ENCODE measurements at regions not wholly inside any gene's neighbourhood (a gene's known extent, or its start where the extent isn't known, plus 50 kb on each side); places are given as distances from the start of the nearest gene placed in this dataset.

DNA sequence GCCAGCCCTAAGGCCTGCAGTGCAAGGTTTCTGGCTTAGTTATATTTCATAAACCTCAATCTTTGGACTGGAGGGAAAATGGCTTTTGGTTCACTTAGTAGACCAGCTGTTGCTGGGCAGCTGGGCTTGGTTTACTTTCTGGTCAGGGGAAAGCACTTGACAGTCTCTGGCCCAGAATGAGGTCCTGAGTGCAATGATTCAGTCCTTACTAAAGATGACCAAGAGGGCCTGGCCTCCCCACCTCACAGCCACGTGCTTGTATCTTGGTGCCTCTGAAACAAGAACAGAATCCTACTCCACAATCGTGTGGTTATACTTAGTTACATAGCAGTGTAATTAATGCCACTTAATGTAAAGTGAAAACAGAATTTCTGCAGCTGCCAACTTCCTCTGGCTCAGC, 325.5 kb upstream of the MEIS1 start:
- CTCF ChIA-PET: no interaction called here
- no peaks in the 10 kb centered on the region for H3K4me1 ChIP-seq (ENCODE audit: control insufficient read depth, insufficient read depth, low read length)
- H3K36me3 ChIP-seq (ENCODE audit: control insufficient read depth, insufficient read depth, low read length): no peaks in the 10 kb centered on the region
- no peaks in the 10 kb centered on the region for H3K9me3 ChIP-seq (ENCODE audit: control insufficient read depth, insufficient read depth, low read depth, low read length)
- POLR2A ChIA-PET: no interaction called here
- in situ Hi-C loops (cut with HindIII; ENCODE audit: low pct_unique_long_range_greater_than_20kb, low sequenced_read_pairs) (no loop called here), intact Hi-C loops (cut with micrococcal nuclease; ENCODE audit: unreplicated experiment) (no loop called here)
- no peak overlapping the region for H3K27ac ChIP-seq (ENCODE audit: low read length)
- H3K4me3 ChIP-seq (ENCODE audit: low read depth in 2 of 2, low read length in 2 of 2): no peak overlapping the region
- no TSS peak for BruUV-seq (replicated peaks)
- ATAC-seq: no peak
- DNase-seq (ENCODE audit: low read depth, low spot score): no peak
- no peaks in the 10 kb centered on the region for H3K27me3 ChIP-seq (ENCODE audit: control insufficient read depth, insufficient read depth, low read length)
- TF ChIP-seq, protein P1, sequence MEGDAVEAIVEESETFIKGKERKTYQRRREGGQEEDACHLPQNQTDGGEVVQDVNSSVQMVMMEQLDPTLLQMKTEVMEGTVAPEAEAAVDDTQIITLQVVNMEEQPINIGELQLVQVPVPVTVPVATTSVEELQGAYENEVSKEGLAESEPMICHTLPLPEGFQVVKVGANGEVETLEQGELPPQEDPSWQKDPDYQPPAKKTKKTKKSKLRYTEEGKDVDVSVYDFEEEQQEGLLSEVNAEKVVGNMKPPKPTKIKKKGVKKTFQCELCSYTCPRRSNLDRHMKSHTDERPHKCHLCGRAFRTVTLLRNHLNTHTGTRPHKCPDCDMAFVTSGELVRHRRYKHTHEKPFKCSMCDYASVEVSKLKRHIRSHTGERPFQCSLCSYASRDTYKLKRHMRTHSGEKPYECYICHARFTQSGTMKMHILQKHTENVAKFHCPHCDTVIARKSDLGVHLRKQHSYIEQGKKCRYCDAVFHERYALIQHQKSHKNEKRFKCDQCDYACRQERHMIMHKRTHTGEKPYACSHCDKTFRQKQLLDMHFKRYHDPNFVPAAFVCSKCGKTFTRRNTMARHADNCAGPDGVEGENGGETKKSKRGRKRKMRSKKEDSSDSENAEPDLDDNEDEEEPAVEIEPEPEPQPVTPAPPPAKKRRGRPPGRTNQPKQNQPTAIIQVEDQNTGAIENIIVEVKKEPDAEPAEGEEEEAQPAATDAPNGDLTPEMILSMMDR (IDR thresholded peaks at IDR 0.05): no peak
- no peak for TF ChIP-seq TCF7L2 (IDR thresholded peaks at IDR 0.05; ENCODE audit: low read depth, low read length)
- TF ChIP-seq, protein P2, sequence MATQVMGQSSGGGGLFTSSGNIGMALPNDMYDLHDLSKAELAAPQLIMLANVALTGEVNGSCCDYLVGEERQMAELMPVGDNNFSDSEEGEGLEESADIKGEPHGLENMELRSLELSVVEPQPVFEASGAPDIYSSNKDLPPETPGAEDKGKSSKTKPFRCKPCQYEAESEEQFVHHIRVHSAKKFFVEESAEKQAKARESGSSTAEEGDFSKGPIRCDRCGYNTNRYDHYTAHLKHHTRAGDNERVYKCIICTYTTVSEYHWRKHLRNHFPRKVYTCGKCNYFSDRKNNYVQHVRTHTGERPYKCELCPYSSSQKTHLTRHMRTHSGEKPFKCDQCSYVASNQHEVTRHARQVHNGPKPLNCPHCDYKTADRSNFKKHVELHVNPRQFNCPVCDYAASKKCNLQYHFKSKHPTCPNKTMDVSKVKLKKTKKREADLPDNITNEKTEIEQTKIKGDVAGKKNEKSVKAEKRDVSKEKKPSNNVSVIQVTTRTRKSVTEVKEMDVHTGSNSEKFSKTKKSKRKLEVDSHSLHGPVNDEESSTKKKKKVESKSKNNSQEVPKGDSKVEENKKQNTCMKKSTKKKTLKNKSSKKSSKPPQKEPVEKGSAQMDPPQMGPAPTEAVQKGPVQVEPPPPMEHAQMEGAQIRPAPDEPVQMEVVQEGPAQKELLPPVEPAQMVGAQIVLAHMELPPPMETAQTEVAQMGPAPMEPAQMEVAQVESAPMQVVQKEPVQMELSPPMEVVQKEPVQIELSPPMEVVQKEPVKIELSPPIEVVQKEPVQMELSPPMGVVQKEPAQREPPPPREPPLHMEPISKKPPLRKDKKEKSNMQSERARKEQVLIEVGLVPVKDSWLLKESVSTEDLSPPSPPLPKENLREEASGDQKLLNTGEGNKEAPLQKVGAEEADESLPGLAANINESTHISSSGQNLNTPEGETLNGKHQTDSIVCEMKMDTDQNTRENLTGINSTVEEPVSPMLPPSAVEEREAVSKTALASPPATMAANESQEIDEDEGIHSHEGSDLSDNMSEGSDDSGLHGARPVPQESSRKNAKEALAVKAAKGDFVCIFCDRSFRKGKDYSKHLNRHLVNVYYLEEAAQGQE (IDR thresholded peaks at IDR 0.05; ENCODE audit: insufficient read depth in 1 of 2, low read depth in 2 of 2, low read length in 1 of 2): no peak
- TF ChIP-seq SIN3A (IDR thresholded peaks at IDR 0.05; ENCODE audit: borderline replicate concordance, insufficient read depth, low read depth, low read length): no peak
- TF ChIP-seq POLR2AphosphoS5 (IDR thresholded peaks at IDR 0.05; ENCODE audit: low read depth, low read length): no peak

DNA sequence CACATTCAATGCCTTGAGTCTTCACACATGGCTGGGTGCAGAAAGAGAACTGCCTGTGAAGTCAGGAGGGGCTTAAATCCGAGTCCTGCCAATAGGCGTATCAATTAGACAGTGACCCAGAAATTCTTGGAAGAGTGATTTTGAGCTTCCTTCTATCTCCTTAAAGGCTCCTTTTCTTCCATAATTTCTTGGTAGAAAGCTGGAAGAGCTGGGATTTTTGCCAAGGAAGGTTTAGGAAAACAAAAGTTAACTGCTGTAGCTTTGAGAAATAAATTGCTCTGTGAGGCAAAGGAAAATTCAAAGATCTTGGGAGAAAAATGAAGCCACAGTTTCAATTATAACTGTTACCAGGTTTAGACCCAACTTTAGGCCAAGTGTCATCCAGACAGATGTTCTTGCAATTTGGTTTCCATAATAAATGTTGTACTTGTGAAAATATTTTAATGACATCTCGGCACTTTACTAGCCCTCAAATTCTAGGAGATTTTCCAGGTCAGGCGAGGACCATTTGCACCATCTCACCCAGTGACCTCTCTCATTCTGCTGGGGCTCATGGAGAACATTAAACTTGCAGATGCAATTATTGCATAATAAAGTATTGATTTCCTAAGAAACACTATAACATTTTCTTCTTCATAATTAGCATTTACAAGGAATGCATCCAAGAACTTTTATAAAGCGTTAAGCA, 329.7 kb upstream of the MEIS1 start:
- TF ChIP-seq SIN3A (IDR thresholded peaks at IDR 0.05; ENCODE audit: borderline replicate concordance, insufficient read depth, low read depth, low read length): no peak
- TF ChIP-seq, protein P2 (IDR thresholded peaks at IDR 0.05; ENCODE audit: insufficient read depth in 1 of 2, low read depth in 2 of 2, low read length in 1 of 2): no peak
- no peak for TF ChIP-seq TCF7L2 (IDR thresholded peaks at IDR 0.05; ENCODE audit: low read depth, low read length)
- no peak for TF ChIP-seq POLR2AphosphoS5 (IDR thresholded peaks at IDR 0.05; ENCODE audit: low read depth, low read length)
- TF ChIP-seq, protein P1 (IDR thresholded peaks at IDR 0.05): no peak
- BruUV-seq (replicated peaks): no TSS peak
- ChIA-PET POLR2A (no interaction called here), CTCF (no interaction called here)
- Histone ChIP-seq H3K27me3 (ENCODE audit: control insufficient read depth, insufficient read depth, low read length) (no peaks in the 10 kb centered on the region), H3K4me1 (ENCODE audit: control insufficient read depth, insufficient read depth, low read length) (no peaks in the 10 kb centered on the region), H3K4me3 (ENCODE audit: low read depth in 2 of 2, low read length in 2 of 2) (no peak overlapping the region), H3K36me3 (ENCODE audit: control insufficient read depth, insufficient read depth, low read length) (no peaks in the 10 kb centered on the region), H3K9me3 (ENCODE audit: control insufficient read depth, insufficient read depth, low read depth, low read length) (no peaks in the 10 kb centered on the region), H3K27ac (ENCODE audit: low read length) (no peak overlapping the region)
- ATAC-seq: no peak
- intact Hi-C loops (cut with micrococcal nuclease; ENCODE audit: unreplicated experiment) (no loop called here), in situ Hi-C loops (cut with HindIII; ENCODE audit: low pct_unique_long_range_greater_than_20kb, low sequenced_read_pairs) (no loop called here)
- DNase-seq (ENCODE audit: low read depth, low spot score): no peak

Measured in Panc1 (cell line).